ENCODE measurements at regions not wholly inside any gene's neighbourhood (a gene's known extent, or its start where the extent isn't known, plus 50 kb on each side); places are given as distances from the start of the nearest gene placed in this dataset.

GRCh38 chr9:87818308-87818707, 64.4 kb upstream of the SPATA31E1 start:
- DNase-seq (no peak), ATAC-seq (ENCODE audit: poor library complexity) (no peak)
- TF ChIP-seq CTCF (IDR thresholded peaks at IDR 0.05) = no peak
- Mint-ChIP-seq H3K4me1 (ENCODE audit: low read depth) (peaks cover 2% of the 10 kb centered on the region), H3K4me3 (no peak overlapping the region), H3K27ac (no peak overlapping the region), H3K36me3 (ENCODE audit: low read depth) (no peaks in the 10 kb centered on the region), H3K27me3 (no peaks in the 10 kb centered on the region), H3K9me3 (no peaks in the 10 kb centered on the region)
- intact Hi-C loops (cut with DNase I, micrococcal nuclease) = no loop called here
- H3K27ac ChIP-seq (ENCODE audit: low read depth in 1 of 2, low read length in 2 of 2) = no peak overlapping the region
- H3K4me1 ChIP-seq (ENCODE audit: insufficient read depth, low read length) = no peaks in the 10 kb centered on the region
- ChIA-PET POLR2A (no interaction called here), CTCF (no interaction called here)
- peaks cover 0 to 4% of the 10 kb centered on the region in 2 experiments for H3K9me3 ChIP-seq (ENCODE audit: control insufficient read depth in 1 of 2, insufficient read depth in 1 of 2, low read length in 2 of 2)
- H3K4me3 ChIP-seq (ENCODE audit: low read length) = no peak overlapping the region
- peaks cover 0 to 2% of the 10 kb centered on the region in 2 experiments for H3K27me3 ChIP-seq (ENCODE audit: control insufficient read depth in 1 of 2, insufficient read depth in 2 of 2, low read length in 2 of 2)
- H3K36me3 ChIP-seq (ENCODE audit: insufficient read depth, low read length) = no peaks in the 10 kb centered on the region

GRCh38 chr9:87824216-87824875, 58.3 kb upstream of the SPATA31E1 start:
- Mint-ChIP-seq H3K4me3 (no peak overlapping the region), H3K27me3 (no peaks in the 10 kb centered on the region), H3K4me1 (ENCODE audit: low read depth) (no peaks in the 10 kb centered on the region), H3K27ac (no peak overlapping the region), H3K36me3 (ENCODE audit: low read depth) (no peaks in the 10 kb centered on the region), H3K9me3 (no peaks in the 10 kb centered on the region)
- Histone ChIP-seq H3K27ac (ENCODE audit: low read depth in 1 of 2, low read length in 2 of 2) (no peak overlapping the region), H3K36me3 (ENCODE audit: insufficient read depth, low read length) (no peaks in the 10 kb centered on the region), H3K27me3 (ENCODE audit: control insufficient read depth in 1 of 2, insufficient read depth in 2 of 2, low read length in 2 of 2) (no peaks in the 10 kb centered on the region), H3K4me3 (ENCODE audit: low read length) (no peak overlapping the region), H3K9me3 (ENCODE audit: control insufficient read depth in 1 of 2, insufficient read depth in 1 of 2, low read length in 2 of 2) (peaks cover 0 to 18% of the 10 kb centered on the region in 2 experiments), H3K4me1 (ENCODE audit: insufficient read depth, low read length) (no peaks in the 10 kb centered on the region)
- intact Hi-C loops (cut with DNase I, micrococcal nuclease) = no loop called here
- DNase-seq (no peak), ATAC-seq (ENCODE audit: poor library complexity) (no peak)
- CTCF ChIA-PET = no interaction called here
- POLR2A ChIA-PET = no interaction called here
- no peak for TF ChIP-seq CTCF (IDR thresholded peaks at IDR 0.05)

GRCh38 chr9:87824886-87825285, 57.8 kb upstream of the SPATA31E1 start:
- H3K27me3 ChIP-seq (ENCODE audit: control insufficient read depth in 1 of 2, insufficient read depth in 2 of 2, low read length in 2 of 2) = no peaks in the 10 kb centered on the region
- H3K9me3 ChIP-seq (ENCODE audit: control insufficient read depth in 1 of 2, insufficient read depth in 1 of 2, low read length in 2 of 2) = peaks cover 0 to 18% of the 10 kb centered on the region in 2 experiments
- TF ChIP-seq CTCF (IDR thresholded peaks at IDR 0.05) = no peak
- intact Hi-C loops (cut with DNase I, micrococcal nuclease) = no loop called here
- Mint-ChIP-seq H3K9me3 (no peaks in the 10 kb centered on the region), H3K36me3 (ENCODE audit: low read depth) (no peaks in the 10 kb centered on the region), H3K4me1 (ENCODE audit: low read depth) (no peaks in the 10 kb centered on the region), H3K4me3 (no peak overlapping the region), H3K27me3 (no peaks in the 10 kb centered on the region), H3K27ac (no peak overlapping the region)
- ChIA-PET POLR2A (no interaction called here), CTCF (no interaction called here)
- no peaks in the 10 kb centered on the region for H3K36me3 ChIP-seq (ENCODE audit: insufficient read depth, low read length)
- H3K4me1 ChIP-seq (ENCODE audit: insufficient read depth, low read length) = no peaks in the 10 kb centered on the region
- DNase-seq = no peak
- no peak for ATAC-seq (ENCODE audit: poor library complexity)
- no peak overlapping the region for H3K27ac ChIP-seq (ENCODE audit: low read depth in 1 of 2, low read length in 2 of 2)
- H3K4me3 ChIP-seq (ENCODE audit: low read length) = no peak overlapping the region

Data from CD4-positive, alpha-beta T cell (primary cell).